ENCODE measurements at regions not wholly inside any gene's neighbourhood (a gene's known extent, or its start where the extent isn't known, plus 50 kb on each side); places are given as distances from the start of the nearest gene placed in this dataset.
"Not testable (repeated sequence)": the region's sequence is repeated elsewhere in the genome, so short reads cannot be mapped to it uniquely, and the experiment has no call there.

GRCh38 chr22:48412931-48413330 is 1414.7 kb downstream of the BRD1 start:
- not testable (repeated sequence) for DNase-seq (ENCODE audit: low read depth in 2 of 2)

DNA sequence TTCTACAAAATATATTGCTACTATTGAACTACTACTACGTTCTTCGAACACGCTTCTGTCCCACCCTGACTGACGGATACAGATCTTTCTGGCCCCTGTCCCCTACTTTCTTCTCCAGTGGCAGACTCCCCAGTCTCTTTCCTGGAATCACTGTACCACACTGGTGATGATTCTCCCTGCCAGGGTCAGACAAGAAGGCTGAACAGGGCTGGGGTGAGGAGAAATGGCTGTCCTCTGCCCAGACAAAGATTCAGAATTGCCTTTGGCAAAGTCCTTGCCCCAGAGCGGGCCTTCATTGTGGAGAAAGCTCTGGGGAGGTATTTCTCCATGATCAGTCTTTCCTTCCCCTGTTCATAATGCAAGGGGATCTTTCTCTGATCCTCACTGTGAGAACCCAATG is 1417.1 kb downstream of the BRD1 start:
- no peak for DNase-seq (ENCODE audit: low read depth in 2 of 2)

- no peak for DNase-seq (ENCODE audit: low read depth in 2 of 2)
These were observed 1420.3 kb downstream of the BRD1 start for GRCh38 chr22:48407256-48407955.

DNA sequence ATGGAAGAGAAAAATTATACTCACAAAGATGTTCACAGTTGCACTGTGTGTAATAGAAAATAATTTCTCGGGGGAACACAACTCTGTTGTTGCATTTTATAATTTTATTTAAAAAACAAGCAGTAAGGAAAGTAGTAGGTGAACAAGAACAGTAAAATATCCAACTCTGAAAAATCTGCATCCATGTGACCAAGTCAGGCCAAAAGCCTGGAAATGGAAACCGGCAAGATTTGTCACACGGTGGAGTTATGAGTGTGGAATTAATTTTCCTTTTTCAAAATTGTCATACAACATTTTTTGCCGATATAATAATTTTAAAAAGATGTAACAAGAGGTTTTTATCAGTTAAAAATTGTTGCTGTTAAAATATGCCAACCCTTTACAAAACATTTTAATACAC is 1421.5 kb downstream of the BRD1 start:
- DNase-seq (ENCODE audit: low read depth in 2 of 2): no peak

DNA sequence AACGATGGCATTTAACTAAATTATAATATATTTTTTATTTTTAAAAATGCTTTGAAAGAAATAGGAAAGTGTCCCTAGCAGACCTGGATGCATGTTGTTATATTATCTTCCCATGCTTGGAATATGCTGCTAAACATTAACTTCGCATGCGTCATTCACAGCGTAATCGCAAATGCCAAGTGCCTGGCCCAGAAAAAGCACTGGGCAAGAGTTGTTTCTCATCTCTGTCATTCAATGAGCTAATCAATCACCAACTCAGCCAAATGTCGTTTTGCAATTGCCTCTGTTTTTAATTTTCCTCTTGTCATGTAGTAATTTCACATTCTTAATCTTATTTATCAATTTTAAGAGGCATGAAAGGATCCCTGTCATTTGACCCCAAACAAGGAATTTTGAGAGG is 1421.9 kb downstream of the BRD1 start:
- DNase-seq (ENCODE audit: low read depth in 2 of 2): no peak

DNA sequence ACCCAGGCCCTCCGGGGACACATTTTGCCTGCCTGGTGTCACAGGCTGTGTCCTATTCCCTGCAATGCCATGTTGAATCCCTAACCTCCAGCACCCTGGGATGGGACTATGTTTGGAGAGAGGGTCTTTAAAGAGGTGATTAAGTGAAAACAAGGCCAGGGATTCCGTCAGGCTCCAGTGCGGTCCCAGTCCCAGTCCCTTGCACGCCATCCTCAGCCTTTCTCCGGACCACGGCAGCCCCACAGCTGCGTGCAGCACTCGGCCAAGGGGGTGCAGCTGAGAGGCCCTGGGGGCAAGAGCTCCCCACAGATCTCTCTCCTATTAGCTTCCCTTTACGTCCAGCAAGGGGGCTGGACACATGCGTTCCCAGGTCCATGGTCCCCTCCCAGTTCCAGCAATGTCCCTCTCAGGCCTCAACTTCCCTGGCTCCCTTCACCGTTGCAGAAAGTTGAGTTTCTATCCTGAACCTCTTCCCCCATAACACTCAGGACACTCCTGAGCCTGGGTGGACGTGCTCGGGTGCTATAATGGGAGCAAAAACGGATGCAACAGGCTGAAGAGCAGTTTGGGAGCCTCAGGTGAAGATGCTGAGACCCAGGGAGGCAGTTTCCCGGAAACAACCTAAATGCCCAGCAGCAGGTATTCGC is 1422.7 kb downstream of the BRD1 start:
- DNase-seq (ENCODE audit: low read depth in 2 of 2): no peak

GRCh38 chr22:48403521-48404403 is 1423.9 kb downstream of the BRD1 start:
- no peak for DNase-seq (ENCODE audit: low read depth in 2 of 2)

DNA sequence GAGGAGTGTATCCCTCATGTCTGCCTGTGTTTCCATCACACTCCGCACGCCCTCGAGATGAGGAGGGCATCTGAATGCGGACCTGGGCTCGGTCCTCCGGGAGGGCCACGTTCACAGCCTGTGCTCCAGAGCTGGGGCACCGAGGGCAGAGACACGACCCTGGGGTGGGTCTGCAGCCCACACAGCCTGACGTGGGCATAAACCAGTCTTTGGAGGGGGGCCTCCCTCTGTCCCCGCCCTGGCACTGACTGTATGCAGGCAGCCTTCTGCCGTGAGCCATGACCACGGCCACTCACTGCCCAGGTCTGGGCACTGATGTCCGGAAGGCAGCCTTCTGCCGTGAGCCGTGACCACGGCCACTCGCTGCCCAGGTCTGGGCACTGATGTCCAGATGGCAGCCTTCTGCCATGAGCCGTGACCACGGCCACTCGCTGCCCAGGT is 1425.1 kb downstream of the BRD1 start:
- no peak for DNase-seq (ENCODE audit: low read depth in 2 of 2)

- DNase-seq (ENCODE audit: low read depth in 2 of 2): not testable (repeated sequence)
These were observed 1426.2 kb downstream of the BRD1 start for GRCh38 chr22:48401523-48401922.

- DNase-seq (ENCODE audit: low read depth in 2 of 2): no peak
These were observed 1429.3 kb downstream of the BRD1 start for GRCh38 chr22:48398181-48398905.

DNA sequence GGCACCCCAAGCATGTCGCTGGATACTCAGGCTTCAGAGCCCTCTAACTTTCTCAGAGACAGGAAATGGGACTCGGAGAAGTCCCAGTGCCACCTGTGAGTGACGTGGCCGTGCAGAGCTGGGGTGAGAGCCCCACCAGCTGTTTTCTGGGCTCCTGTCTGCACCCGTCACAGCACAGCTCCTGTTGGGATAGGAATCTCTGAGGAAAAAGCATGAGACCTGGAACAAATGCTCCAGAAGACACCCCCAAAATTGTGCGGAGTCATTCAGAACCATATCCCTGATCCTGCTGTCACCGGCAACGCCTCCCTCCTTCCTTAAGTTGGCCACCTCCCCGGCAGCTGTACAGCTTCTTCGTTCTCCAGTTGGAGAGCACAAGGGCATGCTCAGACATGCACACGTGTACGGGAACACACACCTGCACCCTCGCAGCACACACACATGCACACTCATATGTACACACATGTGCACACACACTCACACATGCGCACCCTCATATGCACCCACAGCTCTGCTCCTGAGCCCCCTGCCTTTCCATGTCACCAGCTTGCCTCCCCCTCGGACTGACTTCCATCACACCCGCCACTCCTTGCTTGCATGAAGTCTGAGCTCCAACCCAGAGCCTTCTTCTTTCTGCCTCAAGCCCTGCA is 1430.0 kb downstream of the BRD1 start:
- DNase-seq (ENCODE audit: low read depth in 2 of 2): no peak

DNA sequence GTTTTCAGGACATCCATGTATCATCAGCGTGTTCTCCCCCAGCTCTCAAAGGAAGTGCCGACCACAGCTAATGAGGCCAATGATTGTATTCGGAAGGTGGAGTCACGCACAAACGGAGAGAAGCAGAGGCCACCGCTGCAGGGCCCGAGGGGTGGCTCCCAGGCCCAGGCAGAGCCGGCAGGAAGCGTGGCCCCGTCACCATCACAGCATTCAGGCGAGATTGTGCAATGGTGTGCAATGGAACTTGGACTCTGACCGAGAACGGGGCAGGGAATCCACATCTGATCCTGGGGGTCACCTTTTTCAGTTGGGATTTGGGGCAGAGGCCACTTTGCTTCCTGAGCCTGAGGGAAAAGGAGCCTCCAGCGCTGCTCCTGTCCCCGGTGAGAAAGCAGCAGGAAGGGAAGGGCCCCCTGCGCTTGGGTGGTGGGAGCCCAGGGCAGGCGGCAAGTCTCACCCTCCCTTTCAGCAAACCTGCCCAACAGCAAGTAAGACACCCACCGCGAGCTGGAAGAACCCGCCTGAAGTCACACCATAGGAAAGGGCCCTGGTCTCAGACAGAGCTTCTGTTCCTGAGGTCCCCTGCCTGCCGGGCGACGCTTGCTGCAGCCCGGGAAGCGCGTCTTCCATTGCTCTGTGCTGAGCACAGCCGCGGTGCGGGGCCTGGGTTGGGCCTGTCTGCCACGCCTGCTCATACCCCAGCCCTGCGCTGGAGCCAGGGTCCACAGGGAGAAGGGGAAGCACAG is 1430.7 kb downstream of the BRD1 start:
- DNase-seq (ENCODE audit: low read depth in 2 of 2): no peak

- no peak for DNase-seq (ENCODE audit: low read depth in 2 of 2)
These were observed 1431.4 kb downstream of the BRD1 start for GRCh38 chr22:48396091-48396784.

DNA sequence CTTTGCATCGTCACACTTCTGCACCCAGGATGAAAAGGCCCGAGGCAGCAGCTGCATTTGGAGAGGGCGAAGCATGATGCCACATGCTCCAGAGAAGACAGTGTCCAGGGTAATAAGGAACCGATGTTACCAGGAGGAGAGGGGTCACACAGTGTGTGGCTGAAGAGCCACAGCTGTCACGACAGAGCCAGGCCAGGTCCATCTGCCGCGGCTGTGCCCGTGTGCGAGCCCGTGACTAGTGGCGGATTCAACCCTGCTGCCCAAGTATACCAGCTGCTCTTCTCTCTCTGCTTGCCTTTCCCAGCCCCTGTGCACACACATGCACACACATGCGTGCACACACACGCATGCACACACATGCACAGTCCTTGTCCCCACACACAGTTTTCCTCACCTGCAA is 1432.5 kb downstream of the BRD1 start:
- no peak for DNase-seq (ENCODE audit: low read depth in 2 of 2)

- DNase-seq (ENCODE audit: low read depth in 2 of 2): no peak
These were observed 1432.9 kb downstream of the BRD1 start for GRCh38 chr22:48394787-48395186.

DNA sequence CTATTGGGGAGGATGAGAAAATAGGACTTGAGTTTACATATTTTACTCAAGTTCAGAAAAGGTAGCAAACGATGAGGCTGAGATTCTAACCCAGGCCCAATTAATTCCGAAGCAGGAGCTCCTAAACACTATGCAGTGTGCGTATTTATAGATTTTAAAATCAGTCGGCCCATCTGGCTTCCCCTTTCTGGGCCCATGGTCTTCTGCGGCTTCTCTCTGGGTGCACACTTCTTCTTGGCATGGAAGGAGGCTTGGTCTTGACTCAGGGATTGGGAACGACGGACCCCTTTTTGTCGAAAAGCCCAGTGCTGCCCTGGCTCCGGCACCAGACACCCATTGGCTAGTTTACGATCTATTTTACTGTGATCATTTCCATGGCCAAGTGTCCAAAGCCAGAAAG is 1433.8 kb downstream of the BRD1 start:
- no peak for DNase-seq (ENCODE audit: low read depth in 2 of 2)

DNA sequence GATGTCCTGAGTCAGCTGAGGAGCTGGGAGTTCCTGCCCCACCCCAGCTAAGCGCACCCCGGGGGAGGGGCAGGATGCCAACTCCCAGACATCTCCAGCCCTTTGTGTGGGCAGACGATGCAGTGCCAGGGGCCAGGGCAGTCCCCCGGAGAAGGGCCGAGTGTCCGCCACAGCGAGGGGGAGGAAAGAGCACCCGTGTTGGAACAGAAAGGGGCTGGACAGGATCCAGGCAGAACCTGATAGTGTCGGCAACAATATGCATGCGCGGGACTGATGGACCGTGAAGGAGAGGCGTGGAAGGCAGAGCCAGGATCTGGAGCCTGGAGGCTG is 1434.7 kb downstream of the BRD1 start:
- DNase-seq (ENCODE audit: low read depth in 2 of 2): no peak

- DNase-seq (ENCODE audit: low read depth in 2 of 2): no peak
These were observed 1435.9 kb downstream of the BRD1 start for GRCh38 chr22:48391820-48392219.

- no peak for DNase-seq (ENCODE audit: low read depth in 2 of 2)
These were observed 1436.4 kb downstream of the BRD1 start for GRCh38 chr22:48391171-48391711.

GRCh38 chr22:48389916-48390315 is 1437.8 kb downstream of the BRD1 start:
- DNase-seq (ENCODE audit: low read depth in 2 of 2): no peak
